Inferior parietal cortex (tissue), 1 donor: ENCODE measurements at regions not wholly inside any gene's neighbourhood (a gene's known extent, or its start where the extent isn't known, plus 50 kb on each side); places are given as distances from the start of the nearest gene placed in this dataset.

Experiments
- DNase-seq: peaks from one replicate; pipeline ENCODE4 v3.0.0-alpha.2; 2016; ENCODE audit errors: extremely low spot score

- DNase-seq, result no peak
Observed at GRCh38 chr11:26030399-26030798, 301.5 kb upstream of the ANO3 start.

- DNase-seq, result no peak
Observed at GRCh38 chr11:26032241-26032640, 299.7 kb upstream of the ANO3 start.

DNA sequence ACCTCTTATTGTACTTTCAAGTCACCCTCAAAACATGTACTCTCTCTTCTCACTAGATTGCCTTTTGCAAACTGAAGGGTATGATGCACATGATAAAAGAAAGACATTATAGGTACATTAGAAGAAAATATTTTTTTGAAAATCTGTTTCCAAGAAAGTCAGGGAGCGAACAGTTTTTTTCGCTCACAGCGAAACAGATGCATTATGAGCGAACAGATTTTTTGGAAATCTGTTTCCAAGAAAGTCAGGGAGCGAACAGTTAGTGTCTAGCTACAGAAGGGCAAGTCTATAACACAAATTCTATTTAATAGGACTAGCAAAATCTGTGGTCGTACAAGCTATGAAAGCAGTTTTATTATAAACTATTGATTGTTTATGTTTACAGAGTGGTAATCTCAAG, 296.2 kb upstream of the ANO3 start:
- DNase-seq, result no peak

DNA sequence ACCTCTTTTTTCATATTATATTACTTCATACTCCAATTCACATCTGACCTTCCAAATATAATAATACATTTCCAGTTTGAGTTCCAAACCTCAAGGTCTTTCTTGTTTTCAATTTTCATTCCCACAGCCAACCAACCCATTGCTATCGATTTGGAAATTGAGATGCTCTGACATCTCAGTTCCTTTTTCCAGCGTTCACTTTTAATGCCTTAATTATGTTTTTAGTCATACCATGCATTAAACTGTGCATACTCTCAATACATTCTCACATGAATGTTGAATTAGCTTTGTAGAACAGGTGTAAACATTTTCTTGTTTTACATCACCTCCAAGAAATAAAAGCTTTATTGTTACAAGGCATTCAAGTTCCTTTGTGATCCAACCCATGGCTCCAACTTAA, 294.2 kb upstream of the ANO3 start:
- DNase-seq, result no peak

GRCh38 chr11:26040339-26040738, 291.6 kb upstream of the ANO3 start:
- no peak for DNase-seq

- DNase-seq, result no peak
Observed at GRCh38 chr11:26042113-26042512, 289.8 kb upstream of the ANO3 start.

GRCh38 chr11:26043665-26044064, 288.3 kb upstream of the ANO3 start:
- no peak for DNase-seq

DNA sequence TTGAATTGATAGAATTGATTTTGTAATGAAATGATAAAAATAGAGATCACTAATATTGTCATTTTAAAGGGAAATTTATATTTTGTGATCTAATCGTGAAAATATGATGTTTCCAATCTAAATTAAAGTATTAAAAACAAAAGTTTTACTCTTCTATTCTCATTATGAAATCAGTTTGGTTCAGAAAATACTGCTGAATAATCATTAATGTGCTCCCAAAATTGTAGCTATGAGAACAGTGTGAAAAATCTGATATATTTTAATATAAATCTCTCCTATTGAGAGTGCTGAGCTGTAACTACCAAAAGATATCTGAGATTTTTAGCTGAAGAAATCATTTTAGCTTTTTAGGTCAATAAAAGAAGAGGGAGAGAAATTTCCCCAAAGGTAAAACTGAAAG, 287.5 kb upstream of the ANO3 start:
- DNase-seq, result no peak

DNA sequence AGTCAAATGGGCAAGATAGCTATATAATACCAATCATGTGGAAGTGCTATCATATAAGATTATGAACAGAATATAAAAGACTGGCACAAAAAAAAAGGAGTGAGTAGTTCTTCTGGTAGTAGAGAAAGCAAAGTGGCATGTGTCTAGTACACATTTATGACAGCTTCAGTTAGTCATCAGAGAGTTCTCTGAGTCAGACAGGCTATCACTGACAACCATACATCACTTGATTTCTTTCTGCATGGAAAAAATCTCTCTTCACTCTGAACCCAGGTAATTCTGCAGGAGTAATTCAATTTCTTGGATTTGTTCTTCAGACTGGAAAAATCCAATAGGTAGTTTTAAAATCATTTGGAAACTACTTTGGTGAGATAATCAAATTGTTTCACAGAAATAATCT, 286.8 kb upstream of the ANO3 start:
- DNase-seq, result no peak

- DNase-seq, result no peak
Observed at GRCh38 chr11:26048271-26048670, 283.7 kb upstream of the ANO3 start.

DNA sequence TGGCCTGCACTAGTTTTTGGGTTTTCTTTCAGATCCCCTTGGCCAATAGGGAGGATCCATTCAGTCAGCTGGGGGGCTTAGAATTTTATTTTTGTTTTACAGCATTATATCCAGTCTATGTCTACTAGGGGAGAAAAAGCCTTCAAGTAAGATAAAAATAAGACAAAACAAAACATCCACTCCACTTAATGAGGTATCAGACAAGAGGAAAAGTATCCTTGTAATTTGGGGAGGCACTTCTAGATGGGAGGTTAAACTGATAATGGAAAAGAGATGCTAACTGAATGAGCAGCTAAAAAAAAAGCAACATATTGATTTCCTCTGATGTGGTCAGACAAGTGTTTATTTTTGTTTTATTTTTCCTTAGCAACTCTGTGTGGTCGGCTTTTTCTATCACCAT, 278.0 kb upstream of the ANO3 start:
- DNase-seq, result no peak

GRCh38 chr11:26062660-26063059, 269.3 kb upstream of the ANO3 start:
- DNase-seq, result no peak

DNA sequence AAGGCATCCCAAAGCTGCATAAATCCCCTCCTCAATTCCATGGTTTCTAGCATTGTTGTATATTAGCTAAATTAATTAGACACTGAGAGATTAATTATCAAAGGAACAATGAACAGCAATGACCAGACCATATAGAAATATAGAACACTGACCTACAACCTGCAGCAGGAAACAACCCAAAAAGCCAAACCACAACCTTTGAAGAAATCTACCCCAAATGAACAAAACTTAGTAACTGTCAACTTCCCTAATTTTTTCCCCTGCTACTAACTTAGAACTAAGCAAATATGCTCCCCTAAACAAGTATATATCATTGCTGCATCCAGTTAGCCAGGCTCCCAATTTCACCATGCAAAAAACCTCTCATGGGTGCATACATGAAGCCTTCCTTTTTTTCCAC, 268.0 kb upstream of the ANO3 start:
- DNase-seq, result no peak

DNA sequence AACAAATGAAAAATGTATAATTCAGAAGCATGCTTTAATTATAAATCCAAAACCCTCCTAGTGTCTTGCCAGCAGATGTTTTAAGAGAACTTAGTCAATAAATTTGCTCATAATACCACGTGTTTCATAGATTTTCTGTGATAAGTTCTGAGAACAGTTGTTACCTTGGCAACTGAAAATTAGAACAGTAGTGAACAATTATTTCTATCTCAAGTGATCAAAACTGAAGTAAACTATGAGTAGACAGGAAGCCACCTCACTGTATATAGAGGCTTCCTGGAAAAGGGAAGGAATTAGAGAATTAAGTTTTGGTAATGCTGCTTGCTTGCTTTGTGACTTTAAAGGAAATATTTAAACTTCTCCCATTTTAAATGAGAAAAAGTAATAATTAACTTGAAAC, 266.0 kb upstream of the ANO3 start:
- DNase-seq, result no peak

GRCh38 chr11:26070714-26071380, 261.1 kb upstream of the ANO3 start:
- no peak for DNase-seq

DNA sequence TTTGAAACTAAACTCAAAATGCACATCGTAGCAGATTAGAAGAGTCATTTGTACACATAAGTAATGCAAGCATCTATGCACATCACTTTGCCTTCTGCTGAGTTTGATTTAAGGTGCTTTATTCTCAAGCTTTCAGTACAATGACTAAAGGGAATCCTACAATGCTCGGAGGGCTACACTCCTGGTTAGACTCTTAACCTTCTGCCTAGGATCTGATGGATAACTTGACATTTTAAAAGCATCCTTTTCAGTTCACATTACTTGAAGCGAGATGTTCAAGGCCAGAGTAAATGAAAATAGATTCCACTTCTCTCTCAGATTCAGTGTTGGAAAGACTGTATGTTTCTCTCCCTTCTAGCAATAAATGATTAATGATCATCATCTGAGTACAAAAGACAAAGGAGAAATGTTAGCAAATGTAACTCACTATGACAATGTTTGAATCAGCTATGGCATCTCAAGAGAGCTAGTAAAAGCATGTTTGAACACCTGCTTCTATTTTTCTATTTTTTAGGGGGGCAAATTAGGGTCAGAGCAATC, 259.2 kb upstream of the ANO3 start:
- no peak for DNase-seq

- no peak for DNase-seq
Observed at GRCh38 chr11:26073646-26074045, 258.3 kb upstream of the ANO3 start.

- no peak for DNase-seq
Observed at GRCh38 chr11:26076233-26076990, 255.5 kb upstream of the ANO3 start.

DNA sequence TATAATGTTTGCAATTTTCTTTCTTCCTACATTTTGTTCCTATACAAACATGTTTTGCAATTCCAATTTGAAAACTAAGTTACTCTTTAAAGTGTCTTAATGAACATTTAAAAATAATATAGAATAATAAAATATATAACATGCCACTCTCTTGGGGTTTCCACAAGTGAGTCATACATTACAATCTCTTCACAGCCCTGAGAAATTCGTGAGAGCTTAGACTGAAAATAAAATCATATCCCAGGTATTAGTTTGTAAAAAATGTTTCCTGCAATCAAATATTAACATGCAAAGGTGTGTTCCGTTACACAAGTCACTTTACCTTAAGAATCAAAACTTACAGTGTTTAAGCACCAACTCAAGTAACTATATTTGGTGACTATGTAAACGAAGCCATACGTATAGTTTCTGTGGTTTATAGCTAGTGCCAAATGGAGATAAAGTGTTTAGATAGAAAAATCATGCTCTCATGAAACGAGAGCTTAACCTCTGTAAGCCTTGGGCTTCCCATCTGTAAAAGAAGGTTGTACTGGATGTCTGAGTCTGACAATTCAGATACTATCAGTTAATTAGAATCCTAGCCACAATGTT, 253.6 kb upstream of the ANO3 start:
- no peak for DNase-seq

DNA sequence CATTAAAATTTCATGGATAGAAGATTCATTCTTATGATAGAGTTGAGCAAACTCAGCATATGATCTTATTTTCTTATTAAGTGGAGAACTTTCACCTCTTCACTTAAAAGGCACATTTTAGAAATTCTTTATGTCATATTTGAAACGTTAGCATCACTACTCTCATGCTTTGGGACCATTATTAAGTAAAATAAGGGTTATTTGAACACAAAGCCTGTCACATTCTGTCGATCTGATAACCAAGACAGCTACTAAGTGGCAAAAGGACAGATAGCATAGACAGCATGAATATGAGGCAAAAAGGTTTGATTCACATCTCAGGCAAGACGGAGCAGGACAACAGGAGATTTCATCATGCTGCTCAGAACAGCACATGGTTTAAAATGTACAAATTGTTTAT, 247.6 kb upstream of the ANO3 start:
- no peak for DNase-seq

DNA sequence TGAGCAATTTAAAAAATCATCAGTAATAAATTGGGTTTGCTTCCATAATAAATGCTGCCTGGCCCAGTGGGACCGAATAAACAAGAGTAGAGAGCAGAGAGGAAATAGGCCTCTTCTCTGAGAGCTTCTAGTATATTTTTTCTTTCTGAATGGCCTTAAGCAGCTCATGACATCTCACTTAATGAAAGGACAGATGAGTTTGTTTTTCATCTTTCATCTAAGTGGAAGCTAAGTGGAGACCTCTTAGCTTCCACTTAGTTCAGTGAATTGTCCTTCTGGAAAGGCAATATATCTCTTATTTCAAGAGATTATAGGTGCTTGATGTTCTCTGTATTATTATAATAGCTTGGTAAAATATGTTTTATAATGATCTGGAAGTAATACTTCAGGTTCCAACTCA, 245.9 kb upstream of the ANO3 start:
- no peak for DNase-seq

GRCh38 chr11:26087120-26087935, 244.6 kb upstream of the ANO3 start:
- no peak for DNase-seq
